HG03439 (cell line): ENCODE measurements at regions not wholly inside any gene's neighbourhood (a gene's known extent, or its start where the extent isn't known, plus 50 kb on each side); places are given as distances from the start of the nearest gene placed in this dataset.

ENCODE experiments used
- ATAC-seq: cut with Tn5 transposase; IDR thresholded peaks from one replicate; pipeline ENCODE4 v1.9.1; 2021; ENCODE audit warnings: mild to moderate bottlenecking, moderate library complexity; ENCODE audit not compliant: unreplicated experiment

GRCh38 chr12:125222876-125223275, 157.6 kb downstream of the AACS start:
- no peak for ATAC-seq

- no peak for ATAC-seq
These were observed 160.4 kb downstream of the AACS start for GRCh38 chr12:125225641-125226040.

GRCh38 chr12:125228519-125229260, 163.5 kb downstream of the AACS start:
- no peak for ATAC-seq

- no peak for ATAC-seq
These were observed 164.8 kb downstream of the AACS start for GRCh38 chr12:125229878-125230530.

- ATAC-seq: no peak
These were observed 168.1 kb downstream of the AACS start for GRCh38 chr12:125233319-125233718.

GRCh38 chr12:125239563-125239962, 174.3 kb downstream of the AACS start:
- no peak for ATAC-seq

GRCh38 chr12:125240717-125241116, 175.5 kb downstream of the AACS start:
- ATAC-seq: no peak

- no peak for ATAC-seq
These were observed 178.6 kb downstream of the AACS start for GRCh38 chr12:125243811-125244210.

- ATAC-seq: no peak
These were observed 179.1 kb downstream of the AACS start for GRCh38 chr12:125244338-125244737.

GRCh38 chr12:125245581-125246557, 180.6 kb downstream of the AACS start:
- no peak for ATAC-seq

- ATAC-seq: no peak
These were observed 182.2 kb downstream of the AACS start for GRCh38 chr12:125247477-125247876.

GRCh38 chr12:125249066-125249824, 184.0 kb downstream of the AACS start:
- no peak for ATAC-seq

GRCh38 chr12:125249932-125250331, 184.7 kb downstream of the AACS start:
- ATAC-seq: no peak

GRCh38 chr12:125254236-125254635, 189.0 kb downstream of the AACS start:
- ATAC-seq: no peak

- ATAC-seq: no peak
These were observed 189.6 kb downstream of the AACS start for GRCh38 chr12:125254856-125255255.

- ATAC-seq: no peak
These were observed 190.8 kb downstream of the AACS start for GRCh38 chr12:125255935-125256633.

GRCh38 chr12:125256634-125256936, 191.3 kb downstream of the AACS start:
- no peak for ATAC-seq

GRCh38 chr12:125259178-125259867, 194.1 kb downstream of the AACS start:
- ATAC-seq: no peak

GRCh38 chr12:125262851-125263250, 197.6 kb downstream of the AACS start:
- no peak for ATAC-seq

GRCh38 chr12:125263385-125263784, 198.2 kb downstream of the AACS start:
- ATAC-seq: no peak
